DND-41 (cell line): ENCODE measurements at regions not wholly inside any gene's neighbourhood (a gene's known extent, or its start where the extent isn't known, plus 50 kb on each side); places are given as distances from the start of the nearest gene placed in this dataset.

Source experiments
- EZH2 ChIP-seq: IDR thresholded peaks from 3 replicates; pipeline ENCODE4 v1.6.1; 2012; ENCODE audit warnings: borderline replicate concordance, low read depth, mild to moderate bottlenecking, moderate library complexity, low read length, inconsistent platforms; ENCODE audit not compliant: severe bottlenecking
- TF ChIP-seq, protein P1 (sequence below): IDR thresholded peaks from 2 replicates; pipeline ENCODE4 v1.5.1; 2012; ENCODE audit warnings: borderline replicate concordance, low read length, moderate library complexity, mild to moderate bottlenecking; ENCODE audit not compliant: poor library complexity, severe bottlenecking; ENCODE audit errors: extremely low read depth

DNA sequence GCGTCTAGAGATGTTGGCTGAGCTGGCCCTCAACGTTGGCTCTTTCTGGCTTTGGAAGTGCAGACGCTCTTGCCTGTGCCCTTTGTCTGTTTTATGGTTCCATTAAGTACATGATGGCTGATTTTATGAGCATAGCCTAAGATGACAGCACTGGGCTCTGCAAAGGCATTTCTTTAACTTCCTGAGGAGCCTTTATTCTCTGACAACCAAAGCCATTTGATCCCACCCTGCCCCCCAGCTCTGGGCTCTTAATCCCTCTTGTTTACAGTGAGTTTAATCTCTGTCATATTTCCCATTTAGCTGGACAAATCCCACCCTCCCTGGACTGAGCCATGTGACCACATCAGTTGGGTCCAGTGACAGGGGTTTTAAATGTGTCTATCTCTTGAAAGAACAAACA lies 195.9 kb downstream of the ACKR3 start:
- TF ChIP-seq, protein P1, sequence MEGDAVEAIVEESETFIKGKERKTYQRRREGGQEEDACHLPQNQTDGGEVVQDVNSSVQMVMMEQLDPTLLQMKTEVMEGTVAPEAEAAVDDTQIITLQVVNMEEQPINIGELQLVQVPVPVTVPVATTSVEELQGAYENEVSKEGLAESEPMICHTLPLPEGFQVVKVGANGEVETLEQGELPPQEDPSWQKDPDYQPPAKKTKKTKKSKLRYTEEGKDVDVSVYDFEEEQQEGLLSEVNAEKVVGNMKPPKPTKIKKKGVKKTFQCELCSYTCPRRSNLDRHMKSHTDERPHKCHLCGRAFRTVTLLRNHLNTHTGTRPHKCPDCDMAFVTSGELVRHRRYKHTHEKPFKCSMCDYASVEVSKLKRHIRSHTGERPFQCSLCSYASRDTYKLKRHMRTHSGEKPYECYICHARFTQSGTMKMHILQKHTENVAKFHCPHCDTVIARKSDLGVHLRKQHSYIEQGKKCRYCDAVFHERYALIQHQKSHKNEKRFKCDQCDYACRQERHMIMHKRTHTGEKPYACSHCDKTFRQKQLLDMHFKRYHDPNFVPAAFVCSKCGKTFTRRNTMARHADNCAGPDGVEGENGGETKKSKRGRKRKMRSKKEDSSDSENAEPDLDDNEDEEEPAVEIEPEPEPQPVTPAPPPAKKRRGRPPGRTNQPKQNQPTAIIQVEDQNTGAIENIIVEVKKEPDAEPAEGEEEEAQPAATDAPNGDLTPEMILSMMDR, result no peak
- TF ChIP-seq EZH2, result no peak
